COLO668 (cell line): ENCODE measurements at regions not wholly inside any gene's neighbourhood (a gene's known extent, or its start where the extent isn't known, plus 50 kb on each side); places are given as distances from the start of the nearest gene placed in this dataset.

Experiments used
- DNase-seq: peaks from one replicate; lab custom pipeline; 2025; ENCODE audit not compliant: unreplicated experiment; lab: John Stamatoyannopoulos, UW

DNA sequence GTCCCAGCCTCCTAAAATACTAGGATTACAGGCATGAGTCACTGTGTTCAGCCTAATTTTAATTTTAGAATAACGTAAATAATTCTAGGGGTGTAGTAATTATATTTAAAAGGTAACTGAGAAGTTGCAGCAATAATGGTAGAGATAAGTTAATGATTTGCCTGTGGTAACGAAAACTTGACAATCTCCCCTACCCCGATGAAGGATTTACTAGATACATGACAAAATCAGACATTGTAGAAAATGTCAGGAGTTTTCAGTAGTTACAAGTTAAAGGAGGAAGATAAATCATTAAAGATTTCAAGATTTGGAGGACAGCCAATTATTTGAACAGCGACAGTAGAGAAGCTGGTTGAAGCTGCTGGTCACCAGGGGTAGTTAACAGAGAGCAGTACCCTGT lies 652.2 kb upstream of the PCDH20 start:
- no peak for DNase-seq

GRCh38 chr13:62065016-62065415 lies 649.4 kb upstream of the PCDH20 start:
- no peak for DNase-seq

- no peak for DNase-seq
Observed at GRCh38 chr13:62061751-62062150, 646.1 kb upstream of the PCDH20 start.

GRCh38 chr13:62060570-62060969 lies 644.9 kb upstream of the PCDH20 start:
- DNase-seq = no peak

GRCh38 chr13:62057286-62057685 lies 641.6 kb upstream of the PCDH20 start:
- DNase-seq = no peak

DNA sequence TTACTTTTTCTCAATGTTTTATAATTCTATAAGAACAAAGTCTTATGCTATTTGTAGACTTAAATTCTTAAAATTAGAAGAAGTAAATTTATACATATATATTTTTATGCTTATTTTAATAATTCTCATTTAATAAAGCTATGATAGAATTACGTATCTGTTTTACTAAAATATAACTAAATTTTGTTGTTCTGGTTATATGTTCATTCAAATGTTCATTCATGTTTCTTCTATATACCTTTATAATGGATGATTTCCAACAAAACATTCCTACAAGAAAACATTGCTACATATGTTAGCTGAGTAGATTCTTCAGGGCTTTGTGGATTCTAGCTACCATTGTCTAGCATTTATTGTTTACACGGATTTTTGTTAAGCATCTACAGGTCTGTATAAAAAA lies 634.3 kb upstream of the PCDH20 start:
- DNase-seq = no peak

DNA sequence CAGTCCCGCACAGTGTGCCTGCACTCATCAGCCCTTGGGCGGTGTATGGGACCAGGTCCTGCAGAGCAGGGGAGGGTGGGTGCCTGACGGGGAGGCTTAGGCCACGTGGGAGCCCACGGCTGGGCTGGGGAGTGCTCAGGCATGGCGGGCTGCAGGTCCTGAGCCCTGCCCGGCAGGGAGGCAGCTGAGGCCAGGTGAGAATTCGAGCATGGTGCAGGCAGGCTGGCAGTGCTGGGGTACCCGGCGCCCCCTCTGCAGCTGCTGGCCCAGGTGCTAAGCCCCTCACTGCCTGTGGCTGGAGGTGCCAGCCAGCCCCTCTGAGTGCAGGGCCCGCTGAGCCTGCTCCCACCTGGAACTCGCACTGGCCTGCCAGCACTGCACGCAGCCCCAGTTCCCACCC lies 630.9 kb upstream of the PCDH20 start:
- DNase-seq = no peak

DNA sequence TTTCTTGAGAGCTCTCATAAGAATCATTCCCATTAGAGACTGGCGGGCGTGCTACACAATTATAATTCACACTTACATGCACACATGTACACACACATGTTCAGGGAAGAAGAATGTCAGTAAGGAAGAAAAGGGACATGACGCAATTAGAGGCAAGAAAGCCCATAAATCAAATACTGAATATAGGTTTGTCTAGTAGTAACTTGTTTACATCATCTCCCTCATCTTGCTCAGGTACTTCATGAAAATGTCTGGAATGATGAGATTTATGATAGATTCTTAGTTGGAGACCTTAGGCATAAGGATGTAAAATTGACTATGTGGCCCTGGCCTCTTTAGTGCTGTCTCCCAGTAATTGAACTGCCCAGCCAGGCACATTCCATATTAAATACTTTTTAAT lies 628.0 kb upstream of the PCDH20 start:
- no peak for DNase-seq

GRCh38 chr13:62040806-62041205 lies 625.2 kb upstream of the PCDH20 start:
- no peak for DNase-seq

DNA sequence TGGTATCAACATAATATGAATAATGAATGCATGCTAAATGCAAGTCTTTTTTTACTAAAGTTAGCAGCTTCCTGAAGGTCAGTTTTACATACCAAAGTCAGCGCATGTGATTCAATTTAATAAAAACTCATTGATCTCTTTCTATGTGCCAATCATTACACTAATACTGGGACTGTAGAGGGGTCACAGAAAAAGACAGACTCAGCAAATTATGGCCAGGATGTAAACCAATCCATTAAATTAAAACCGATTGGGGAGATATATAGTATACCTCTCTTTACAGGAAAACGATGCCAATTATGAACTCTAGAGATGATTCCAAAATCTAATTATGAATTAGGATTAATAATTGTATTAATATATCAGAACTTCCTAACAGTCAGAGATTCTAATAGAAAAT lies 624.4 kb upstream of the PCDH20 start:
- DNase-seq = no peak

GRCh38 chr13:62038214-62038613 lies 622.6 kb upstream of the PCDH20 start:
- DNase-seq = no peak

DNA sequence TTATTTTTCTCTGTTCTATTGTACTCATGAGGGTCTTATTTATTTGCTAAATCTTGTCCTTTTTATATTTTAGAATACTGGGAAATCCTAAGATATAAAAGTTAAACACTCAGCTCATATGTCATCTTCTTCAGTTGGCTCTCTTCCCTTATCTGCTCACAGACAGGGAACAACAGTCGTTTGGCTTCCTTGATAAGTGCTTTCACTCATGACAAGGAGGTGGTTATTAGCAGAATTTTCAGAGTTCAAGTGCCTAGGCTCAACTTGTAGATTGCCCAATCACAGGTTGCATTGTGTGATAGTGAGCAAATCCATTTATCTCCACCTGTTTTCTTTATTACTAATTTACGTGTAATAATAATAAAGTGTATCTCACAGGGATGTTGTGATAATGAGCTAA lies 620.3 kb upstream of the PCDH20 start:
- DNase-seq = no peak

- DNase-seq = no peak
Observed at GRCh38 chr13:62033934-62034333, 618.3 kb upstream of the PCDH20 start.

DNA sequence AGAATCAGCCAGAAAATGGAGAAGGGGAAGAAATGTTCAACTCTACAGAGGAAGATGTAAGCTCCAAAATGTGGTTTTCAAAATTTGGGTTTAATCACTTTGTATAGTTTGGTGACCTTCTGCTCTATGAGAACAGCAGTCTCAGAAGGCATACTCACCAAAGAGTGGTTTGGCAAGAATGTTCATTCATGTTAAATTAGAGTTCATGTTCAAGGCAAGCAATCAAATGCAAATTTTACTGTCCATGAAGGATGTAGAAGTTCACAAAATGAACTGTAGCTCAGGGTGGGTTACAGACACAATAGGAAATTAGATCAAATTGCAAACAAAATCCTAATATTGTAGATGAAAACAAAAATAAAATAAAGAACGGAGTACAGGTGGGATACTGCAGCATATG lies 606.7 kb upstream of the PCDH20 start:
- no peak for DNase-seq

DNA sequence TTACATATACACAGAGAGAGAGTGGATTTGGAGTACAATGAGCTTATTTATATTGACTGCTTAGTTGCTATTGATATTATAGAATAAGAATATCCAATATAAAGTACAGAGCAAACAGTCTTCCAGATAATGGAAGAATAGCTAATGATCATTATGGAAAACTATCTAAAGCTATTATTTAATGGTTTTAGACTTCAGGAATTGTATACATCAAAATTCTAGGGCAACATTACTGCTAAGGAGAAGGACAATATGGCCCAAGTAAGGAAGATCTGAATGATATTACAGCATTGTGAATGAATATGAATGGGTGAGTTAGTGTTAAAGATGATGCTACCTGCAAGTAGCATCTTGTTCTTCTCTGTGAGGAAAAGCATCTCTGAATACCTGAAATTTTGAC lies 604.2 kb upstream of the PCDH20 start:
- no peak for DNase-seq

DNA sequence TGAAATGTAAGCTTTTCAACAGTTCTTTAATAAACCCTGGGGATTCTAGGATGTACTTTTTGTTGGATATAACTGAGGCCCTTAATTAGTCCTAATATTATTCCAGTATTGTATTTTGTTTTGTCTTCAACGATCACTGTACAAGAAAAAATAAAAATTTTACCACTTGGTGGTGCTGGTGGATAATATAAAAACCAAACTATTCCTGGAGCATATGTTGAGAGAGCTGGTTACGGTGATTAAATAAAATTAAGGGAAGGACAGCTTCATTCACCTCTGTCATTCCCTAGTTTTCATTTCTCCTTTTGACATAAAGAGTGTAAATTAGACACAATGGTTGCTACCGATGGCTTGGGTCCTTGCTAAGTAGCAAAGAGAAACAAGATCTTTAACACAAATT lies 598.6 kb upstream of the PCDH20 start:
- no peak for DNase-seq

DNA sequence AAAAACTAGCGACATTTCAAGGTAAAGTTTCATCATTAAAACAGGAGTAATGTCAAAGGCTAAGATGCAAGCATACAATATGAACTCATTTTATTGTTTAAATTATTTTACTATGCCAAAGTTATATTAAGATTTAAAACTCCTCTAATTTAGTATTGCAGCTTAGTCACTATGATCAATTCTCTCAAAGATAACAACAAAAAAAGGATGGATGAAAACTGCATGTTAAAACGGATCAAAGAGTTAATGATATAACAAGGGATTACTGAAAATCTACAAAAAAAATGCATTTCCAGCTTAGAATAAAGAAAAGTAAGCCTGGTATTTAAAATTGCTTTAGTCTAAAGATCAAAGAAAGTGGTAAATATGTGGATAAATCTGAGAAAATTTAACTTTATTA lies 587.8 kb upstream of the PCDH20 start:
- no peak for DNase-seq

GRCh38 chr13:61994174-61994573 lies 578.5 kb upstream of the PCDH20 start:
- no peak for DNase-seq

DNA sequence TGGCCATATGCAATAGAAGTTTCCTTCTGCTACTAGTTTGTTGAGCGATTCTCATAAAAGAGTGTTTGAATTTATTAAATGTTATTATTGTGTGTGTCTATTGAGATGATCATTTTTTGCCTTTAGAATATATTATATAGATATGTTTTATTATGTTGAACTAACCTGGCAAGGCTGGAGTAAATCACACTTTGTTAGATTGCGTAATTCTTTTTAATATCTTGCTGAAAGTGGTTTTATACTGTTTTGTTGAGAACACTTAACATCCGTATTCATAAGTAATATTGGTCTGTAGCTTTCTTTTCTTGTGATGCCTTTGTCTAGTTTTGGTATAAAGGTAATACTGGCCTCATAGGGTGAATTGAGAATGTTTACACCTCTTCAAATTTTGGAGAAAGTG lies 574.3 kb upstream of the PCDH20 start:
- no peak for DNase-seq

- no peak for DNase-seq
Observed at GRCh38 chr13:61988810-61989209, 573.2 kb upstream of the PCDH20 start.

DNA sequence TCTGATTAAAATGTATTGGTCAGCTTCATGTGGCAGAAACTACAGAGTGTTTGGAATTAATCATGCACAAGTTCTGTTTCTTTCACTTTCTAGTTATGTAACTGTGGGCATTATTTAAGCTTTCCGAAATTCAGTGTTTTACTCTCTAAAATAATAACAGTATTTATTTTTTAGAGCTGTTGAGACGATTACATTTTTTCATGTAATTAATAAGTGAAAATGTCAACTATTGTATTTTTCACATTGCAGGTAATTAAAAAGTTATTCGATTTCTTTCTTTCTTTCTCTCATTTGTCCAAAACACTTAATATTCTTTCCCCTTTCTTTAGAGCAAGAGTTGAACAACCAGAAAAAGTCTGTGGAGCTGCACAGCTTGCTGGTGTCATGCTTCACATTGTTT lies 559.4 kb upstream of the PCDH20 start:
- DNase-seq = no peak

- no peak for DNase-seq
Observed at GRCh38 chr13:61965756-61966155, 550.1 kb upstream of the PCDH20 start.

DNA sequence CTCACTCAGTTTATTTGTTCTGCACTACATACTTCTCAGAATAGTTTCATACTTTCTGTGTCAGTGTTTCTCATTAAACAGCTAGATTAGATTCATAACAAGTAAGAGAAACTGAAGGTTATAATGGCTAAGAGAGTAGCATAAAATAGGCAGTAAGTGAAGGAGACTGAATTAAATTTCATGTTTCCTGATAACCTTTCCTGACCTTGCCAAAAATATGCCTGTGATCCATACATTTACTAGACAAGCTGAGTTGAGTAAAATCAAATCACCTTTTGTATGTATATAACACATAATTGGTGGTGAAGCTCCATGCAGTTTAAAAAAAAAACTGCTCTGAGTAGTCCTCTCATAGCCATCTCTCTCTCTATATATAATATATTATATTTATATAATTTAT lies 545.3 kb upstream of the PCDH20 start:
- no peak for DNase-seq

DNA sequence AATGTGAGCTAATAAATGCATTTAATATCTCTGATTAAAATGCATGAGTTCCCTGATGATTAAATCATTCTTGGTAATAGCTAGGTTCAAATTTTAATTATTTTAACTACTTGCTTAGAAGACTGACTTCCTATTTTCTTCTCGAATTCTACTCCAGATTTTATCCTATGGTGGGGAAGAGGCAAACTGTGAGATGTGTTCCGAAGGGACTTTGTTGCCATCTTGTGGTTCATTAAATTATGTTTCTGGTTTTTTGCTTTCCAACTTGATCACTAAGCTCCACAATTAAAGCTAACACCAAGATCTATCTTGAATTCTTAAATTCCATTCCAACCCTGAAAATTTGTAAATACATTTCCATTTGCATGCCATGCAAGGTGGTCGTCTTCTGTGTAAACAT lies 538.4 kb upstream of the PCDH20 start:
- DNase-seq = no peak
